BJ (cell line): ENCODE measurements at regions not wholly inside any gene's neighbourhood (a gene's known extent, or its start where the extent isn't known, plus 50 kb on each side); places are given as distances from the start of the nearest gene placed in this dataset.

Source experiments
- CTCF ChIA-PET: fragments of 350-600 bp; formaldehyde crosslinking; extraction: SDS; loops from one replicate; lab custom pipeline; 2021; ENCODE audit warnings: antibody characterized with exemption, inconsistent platforms; lab: Yijun Ruan, JAX
- POLR2A ChIA-PET: fragments of 300-600 bp; sonication (Branson Sonifier 250); formaldehyde crosslinking; extraction: SDS; loops from one replicate; lab custom pipeline; 2021; ENCODE audit warnings: antibody characterized with exemption; lab: Charles Lee
- DNase-seq: peaks from one replicate; pipeline ENCODE4 v3.0.0-alpha.2; 2011; ENCODE audit warnings: low read depth
- H3K27me3 ChIP-seq: 2 replicates; pipeline ENCODE4 v1.6.0; 2011; ENCODE audit warnings: low read length; ENCODE audit not compliant: control insufficient read depth, insufficient read depth
- H3K36me3 ChIP-seq: 2 replicates; pipeline ENCODE4 v1.5.1; 2011; ENCODE audit warnings: low read length; ENCODE audit not compliant: control insufficient read depth, insufficient read depth
- H3K4me3 ChIP-seq: 2 replicates; pipeline ENCODE4 v1.5.1; 2011; ENCODE audit warnings: low read depth, mild to moderate bottlenecking, control low read depth, low read length
- TF ChIP-seq, protein P1 (sequence below): IDR thresholded peaks from 2 replicates; pipeline ENCODE4 v1.5.1; 2011; ENCODE audit warnings: low read depth, mild to moderate bottlenecking, control low read depth, inconsistent platforms, low read length, moderate library complexity; ENCODE audit not compliant: insufficient read depth

GRCh38 chr4:31083456-31083855 is 363.3 kb downstream of the PCDH7 start:
- H3K36me3 ChIP-seq = no peaks in the 10 kb centered on the region
- ChIA-PET CTCF (no interaction called here), POLR2A (no interaction called here)
- H3K4me3 ChIP-seq = no peak overlapping the region
- TF ChIP-seq, protein P1, sequence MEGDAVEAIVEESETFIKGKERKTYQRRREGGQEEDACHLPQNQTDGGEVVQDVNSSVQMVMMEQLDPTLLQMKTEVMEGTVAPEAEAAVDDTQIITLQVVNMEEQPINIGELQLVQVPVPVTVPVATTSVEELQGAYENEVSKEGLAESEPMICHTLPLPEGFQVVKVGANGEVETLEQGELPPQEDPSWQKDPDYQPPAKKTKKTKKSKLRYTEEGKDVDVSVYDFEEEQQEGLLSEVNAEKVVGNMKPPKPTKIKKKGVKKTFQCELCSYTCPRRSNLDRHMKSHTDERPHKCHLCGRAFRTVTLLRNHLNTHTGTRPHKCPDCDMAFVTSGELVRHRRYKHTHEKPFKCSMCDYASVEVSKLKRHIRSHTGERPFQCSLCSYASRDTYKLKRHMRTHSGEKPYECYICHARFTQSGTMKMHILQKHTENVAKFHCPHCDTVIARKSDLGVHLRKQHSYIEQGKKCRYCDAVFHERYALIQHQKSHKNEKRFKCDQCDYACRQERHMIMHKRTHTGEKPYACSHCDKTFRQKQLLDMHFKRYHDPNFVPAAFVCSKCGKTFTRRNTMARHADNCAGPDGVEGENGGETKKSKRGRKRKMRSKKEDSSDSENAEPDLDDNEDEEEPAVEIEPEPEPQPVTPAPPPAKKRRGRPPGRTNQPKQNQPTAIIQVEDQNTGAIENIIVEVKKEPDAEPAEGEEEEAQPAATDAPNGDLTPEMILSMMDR = no peak
- no peak for DNase-seq
- H3K27me3 ChIP-seq = no peaks in the 10 kb centered on the region

DNA sequence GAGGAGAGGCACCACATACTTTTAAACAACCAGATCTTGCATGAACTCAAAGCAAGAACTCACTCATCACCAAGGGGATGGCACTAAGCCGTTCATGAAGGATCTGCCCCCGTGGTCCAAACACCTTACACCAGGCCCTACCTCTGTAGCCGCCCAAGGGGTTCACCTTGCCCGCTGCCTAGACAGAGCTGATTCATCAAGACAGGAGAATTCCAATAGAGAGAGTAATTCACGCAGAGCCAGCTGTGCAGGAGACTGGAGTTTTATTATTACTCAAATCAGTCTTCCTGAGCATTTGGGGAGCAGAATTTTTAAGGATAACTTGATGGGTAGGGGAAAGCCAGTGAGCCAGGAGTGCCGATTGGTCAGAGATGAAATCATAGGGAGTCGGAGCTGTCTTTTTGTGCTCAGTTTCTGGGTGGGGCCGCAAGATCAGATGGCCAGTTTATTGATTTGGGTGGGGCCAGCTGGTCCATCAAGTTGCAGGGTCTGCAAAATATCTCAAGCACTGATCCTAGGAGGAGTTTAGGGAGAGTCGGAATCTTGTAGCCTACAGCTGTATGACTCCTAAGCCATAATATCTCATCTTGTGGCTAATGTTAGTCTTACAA is 364.7 kb downstream of the PCDH7 start:
- DNase-seq = no peak
- CTCF ChIA-PET = no interaction called here
- H3K4me3 ChIP-seq = no peak overlapping the region

GRCh38 chr4:31085689-31086088 is 365.5 kb downstream of the PCDH7 start:
- H3K36me3 ChIP-seq = no peaks in the 10 kb centered on the region
- ChIA-PET POLR2A (no interaction called here), CTCF (no interaction called here)
- no peak overlapping the region for H3K4me3 ChIP-seq
- H3K27me3 ChIP-seq = no peaks in the 10 kb centered on the region
- no peak for DNase-seq
- TF ChIP-seq, protein P1 = no peak

More for the DNA sequence above, 364.7 kb downstream of the PCDH7 start:
- H3K36me3 ChIP-seq = no peaks in the 10 kb centered on the region
- H3K27me3 ChIP-seq = no peaks in the 10 kb centered on the region
- POLR2A ChIA-PET = no interaction called here
- TF ChIP-seq, protein P1 = no peak

DNA sequence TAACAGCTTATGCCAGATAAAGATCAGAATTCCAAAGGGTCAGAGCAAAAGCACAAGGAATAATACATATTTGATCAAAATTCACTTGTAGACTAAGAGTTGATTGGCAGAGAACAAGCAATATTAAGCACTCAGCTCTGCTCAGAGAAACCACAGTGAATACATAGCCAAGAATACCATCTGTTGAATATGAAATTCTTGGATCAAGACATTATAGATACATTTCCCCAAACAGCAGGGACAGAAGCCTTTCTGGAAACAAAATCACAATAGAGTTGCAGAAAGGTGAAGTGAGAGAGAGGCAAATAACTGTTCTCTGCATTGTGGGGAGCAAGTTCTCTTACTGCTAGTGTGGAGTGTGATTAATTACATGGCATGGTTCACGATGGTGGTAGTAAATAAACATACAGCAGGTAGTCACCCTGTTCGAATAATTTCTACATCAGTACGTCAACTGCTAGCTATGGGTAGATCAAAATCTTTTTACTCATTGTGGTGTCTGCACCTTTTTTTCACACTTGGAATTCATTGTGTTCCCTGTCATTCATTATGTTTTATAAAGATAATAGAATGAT is 366.7 kb downstream of the PCDH7 start:
- TF ChIP-seq, protein P1 = no peak

GRCh38 chr4:31088600-31089230 is 368.5 kb downstream of the PCDH7 start:
- no peak overlapping the region for H3K4me3 ChIP-seq
- ChIA-PET CTCF (no interaction called here), POLR2A (no interaction called here)
- no peaks in the 10 kb centered on the region for H3K27me3 ChIP-seq
- TF ChIP-seq, protein P1 = no peak
- peak; percentile 4 for DNase-seq
- no peaks in the 10 kb centered on the region for H3K36me3 ChIP-seq

More for the DNA sequence above, 366.7 kb downstream of the PCDH7 start:
- H3K4me3 ChIP-seq = no peak overlapping the region
- ChIA-PET POLR2A (no interaction called here), CTCF (no interaction called here)
- H3K36me3 ChIP-seq = no peaks in the 10 kb centered on the region
- H3K27me3 ChIP-seq = no peaks in the 10 kb centered on the region
- no peak for DNase-seq
